Natural killer cell (primary cell): ENCODE measurements at regions not wholly inside any gene's neighbourhood (a gene's known extent, or its start where the extent isn't known, plus 50 kb on each side); places are given as distances from the start of the nearest gene placed in this dataset.

Experiments
- ATAC-seq, 3 donors: fragments of 150-1000 bp in 2 of 3; fragments of 200-7000 bp in 1 of 3; cut with Tn5 transposase; 1 replicate in 1 of 3; 2 replicates in 2 of 3; pipeline ENCODE4 v1.10.0; 2021; ENCODE audit warnings: mild to moderate bottlenecking in 2 of 3, moderate library complexity in 2 of 3
- DNase-seq, 2 donors: peaks; one replicate each; pipeline versions ENCODE4 v3.0.0 to v3.0.0-alpha.2; 2013 to 2021; ENCODE audit warnings: mixed read lengths in 1 of 2
- H3K27ac ChIP-seq: one replicate; pipeline ENCODE4 v1.5.1; 2013; ENCODE audit warnings: mild to moderate bottlenecking, low read length
- H3K27me3 ChIP-seq: one replicate; pipeline ENCODE4 v1.6.1; 2013; ENCODE audit warnings: low read length; ENCODE audit not compliant: control insufficient read depth, insufficient read depth
- H3K36me3 ChIP-seq: one replicate; pipeline ENCODE4 v1.6.1; 2013; ENCODE audit warnings: low read length; ENCODE audit not compliant: control insufficient read depth, insufficient read depth
- H3K4me1 ChIP-seq: one replicate; pipeline ENCODE4 v1.6.1; 2013; ENCODE audit warnings: low read length; ENCODE audit not compliant: control insufficient read depth, insufficient read depth
- H3K4me3 ChIP-seq: one replicate; pipeline ENCODE4 v1.5.1; 2013; ENCODE audit warnings: low read length
- H3K9me3 ChIP-seq: one replicate; pipeline ENCODE4 v1.6.1; 2013; ENCODE audit warnings: low read length; ENCODE audit not compliant: control insufficient read depth, insufficient read depth
- H3K27ac Mint-ChIP-seq, 2 donors: one replicate each; pipeline ENCODE4 v1.8.0; 2022; ENCODE audit warnings: mild to moderate bottlenecking in 2 of 2, mixed read lengths in 2 of 2, moderate library complexity in 1 of 2
- H3K27me3 Mint-ChIP-seq, 2 donors: one replicate each; pipeline ENCODE4 v1.8.0; 2022; ENCODE audit warnings: low read depth in 2 of 2, mixed read lengths in 2 of 2
- H3K36me3 Mint-ChIP-seq: one replicate; pipeline ENCODE4 v1.8.0; 2022; ENCODE audit warnings: mixed read lengths
- H3K4me1 Mint-ChIP-seq, 2 donors: one replicate each; pipeline ENCODE4 v1.8.0; 2022; ENCODE audit warnings: mixed read lengths in 2 of 2
- H3K4me3 Mint-ChIP-seq: one replicate; pipeline ENCODE4 v1.8.0; 2022; ENCODE audit warnings: mild to moderate bottlenecking, moderate library complexity, mixed read lengths
- H3K9me3 Mint-ChIP-seq, 2 donors: one replicate each; pipeline ENCODE4 v1.8.0; 2022; ENCODE audit warnings: mixed read lengths in 2 of 2
- WGBS: methylation state at CpG from one replicate; pipeline ENCODE4 v1.1.7; 2013; ENCODE audit warnings: missing lambda C conversion rate; ENCODE audit not compliant: insufficient coverage; 5-methylcytosine and 5-hydroxymethylcytosine counted together
- intact Hi-C: fragments of 100-400 bp; cut with micrococcal nuclease; formaldehyde crosslinking; loops from one replicate; pipeline ENCODE4 v1.14.2; 2022
- TF ChIP-seq, protein P1 (sequence below): fragments of 200-600 bp; IDR thresholded peaks from one replicate; pipeline ENCODE4 v1.8.0; 2022; ENCODE audit warnings: antibody characterized with exemption

DNA sequence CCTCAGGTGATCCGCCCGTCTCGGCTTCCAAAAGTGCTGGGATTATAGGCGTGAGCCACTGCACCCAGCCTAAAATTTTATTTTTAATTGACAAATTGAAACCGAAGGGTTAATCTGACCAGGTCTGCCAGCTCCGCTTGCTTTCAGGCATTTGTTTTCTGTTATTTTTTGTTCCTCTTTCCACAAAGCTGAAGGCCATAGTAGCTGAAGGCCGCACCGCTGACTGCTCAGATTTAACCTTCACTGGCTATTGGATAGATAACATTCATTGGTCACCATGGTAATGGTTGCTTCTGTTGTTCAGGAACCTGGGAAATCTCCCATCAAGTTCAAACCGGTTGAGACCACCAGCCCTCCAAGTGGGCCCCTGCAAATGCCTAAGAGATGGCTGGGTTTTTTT, 124.5 kb upstream of the USP29 start:
- Histone ChIP-seq H3K27ac (no peak overlapping the region), H3K4me1 (no peaks in the 10 kb centered on the region), H3K9me3 (peaks cover 22% of the 10 kb centered on the region), H3K4me3 (no peak overlapping the region), H3K27me3 (no peaks in the 10 kb centered on the region), H3K36me3 (no peaks in the 10 kb centered on the region)
- Mint-ChIP-seq H3K9me3 (peaks cover 13 to 25% of the 10 kb centered on the region in 2 donors), H3K27ac (no peak overlapping the region), H3K27me3 (no peaks in the 10 kb centered on the region), H3K4me1 (no peaks in the 10 kb centered on the region), H3K4me3 (no peak overlapping the region), H3K36me3 (peaks cover 14% of the 10 kb centered on the region)
- no peak for ATAC-seq
- TF ChIP-seq, protein P1, sequence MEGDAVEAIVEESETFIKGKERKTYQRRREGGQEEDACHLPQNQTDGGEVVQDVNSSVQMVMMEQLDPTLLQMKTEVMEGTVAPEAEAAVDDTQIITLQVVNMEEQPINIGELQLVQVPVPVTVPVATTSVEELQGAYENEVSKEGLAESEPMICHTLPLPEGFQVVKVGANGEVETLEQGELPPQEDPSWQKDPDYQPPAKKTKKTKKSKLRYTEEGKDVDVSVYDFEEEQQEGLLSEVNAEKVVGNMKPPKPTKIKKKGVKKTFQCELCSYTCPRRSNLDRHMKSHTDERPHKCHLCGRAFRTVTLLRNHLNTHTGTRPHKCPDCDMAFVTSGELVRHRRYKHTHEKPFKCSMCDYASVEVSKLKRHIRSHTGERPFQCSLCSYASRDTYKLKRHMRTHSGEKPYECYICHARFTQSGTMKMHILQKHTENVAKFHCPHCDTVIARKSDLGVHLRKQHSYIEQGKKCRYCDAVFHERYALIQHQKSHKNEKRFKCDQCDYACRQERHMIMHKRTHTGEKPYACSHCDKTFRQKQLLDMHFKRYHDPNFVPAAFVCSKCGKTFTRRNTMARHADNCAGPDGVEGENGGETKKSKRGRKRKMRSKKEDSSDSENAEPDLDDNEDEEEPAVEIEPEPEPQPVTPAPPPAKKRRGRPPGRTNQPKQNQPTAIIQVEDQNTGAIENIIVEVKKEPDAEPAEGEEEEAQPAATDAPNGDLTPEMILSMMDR, result no peak
- intact Hi-C loops, result no loop called here
- no peak for DNase-seq
- WGBS, result 60% methylated on average over 9 of the region's 9 CpGs

DNA sequence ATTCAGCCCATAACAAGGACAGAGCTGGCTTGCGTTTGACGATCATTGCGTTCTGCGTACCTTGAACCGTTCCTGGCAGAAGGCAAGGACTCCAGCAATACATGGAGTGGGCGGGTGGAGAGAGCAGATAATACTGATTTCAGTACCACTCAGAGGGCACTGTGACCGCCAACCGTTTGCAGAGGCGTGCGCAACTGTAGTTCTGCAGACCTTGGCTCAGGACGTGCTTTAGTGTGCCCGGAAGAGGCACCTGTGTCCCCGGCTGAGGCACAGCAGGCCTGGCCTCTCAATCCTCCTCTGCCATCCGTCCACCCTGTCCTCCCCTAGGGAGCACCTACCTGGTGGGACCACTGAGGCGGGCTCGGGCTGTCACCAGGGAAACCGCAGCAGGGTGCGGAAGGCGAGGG, 117.6 kb upstream of the USP29 start:
- Mint-ChIP-seq H3K27me3 (no peaks in the 10 kb centered on the region), H3K36me3 (no peaks in the 10 kb centered on the region), H3K4me1 (no peaks in the 10 kb centered on the region), H3K9me3 (peaks cover 0 to 14% of the 10 kb centered on the region in 2 donors), H3K27ac (no peak overlapping the region), H3K4me3 (no peak overlapping the region)
- H3K9me3 ChIP-seq, result peaks cover 20% of the 10 kb centered on the region
- no peaks in the 10 kb centered on the region for H3K36me3 ChIP-seq
- no peaks in the 10 kb centered on the region for H3K4me1 ChIP-seq
- no peak overlapping the region for H3K4me3 ChIP-seq
- intact Hi-C loops, result no loop called here
- TF ChIP-seq, protein P1, result no peak
- DNase-seq, result no peak
- no peak for ATAC-seq
- no peaks in the 10 kb centered on the region for H3K27me3 ChIP-seq
- 88% methylated on average over 19 of the region's 19 CpGs for WGBS
- no peak overlapping the region for H3K27ac ChIP-seq

DNA sequence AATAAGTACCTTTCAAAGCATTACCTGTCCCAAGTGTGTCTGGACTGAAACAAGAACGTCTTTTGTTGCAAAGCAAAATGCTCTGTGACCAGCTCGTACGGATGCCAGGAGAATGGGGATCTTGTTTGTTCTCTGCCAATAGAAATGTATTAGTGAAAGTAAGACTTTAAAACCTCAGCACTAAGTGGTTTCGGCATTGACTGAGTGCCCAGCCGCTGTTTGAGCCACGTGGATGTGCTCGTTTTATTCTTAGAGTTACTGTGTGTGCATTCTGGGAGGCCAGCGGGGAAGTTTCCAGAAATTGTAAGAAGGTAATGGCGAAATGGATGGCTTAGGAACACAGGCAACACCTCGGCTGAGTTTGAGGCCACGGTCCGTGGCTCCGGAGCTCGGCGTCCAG, 117.1 kb upstream of the USP29 start:
- Mint-ChIP-seq H3K27me3 (no peaks in the 10 kb centered on the region), H3K4me3 (no peak overlapping the region), H3K4me1 (no peaks in the 10 kb centered on the region), H3K36me3 (no peaks in the 10 kb centered on the region), H3K27ac (no peak overlapping the region), H3K9me3 (peaks cover 5 to 19% of the 10 kb centered on the region in 2 donors)
- no peaks in the 10 kb centered on the region for H3K36me3 ChIP-seq
- TF ChIP-seq, protein P1, result no peak
- H3K9me3 ChIP-seq, result peaks cover 24% of the 10 kb centered on the region
- intact Hi-C loops, result no loop called here
- DNase-seq (no peak), ATAC-seq (no peak)
- H3K27ac ChIP-seq, result no peak overlapping the region
- no peaks in the 10 kb centered on the region for H3K27me3 ChIP-seq
- H3K4me1 ChIP-seq, result no peaks in the 10 kb centered on the region
- WGBS, result 90% methylated on average over 15 of the region's 15 CpGs
- H3K4me3 ChIP-seq, result no peak overlapping the region

DNA sequence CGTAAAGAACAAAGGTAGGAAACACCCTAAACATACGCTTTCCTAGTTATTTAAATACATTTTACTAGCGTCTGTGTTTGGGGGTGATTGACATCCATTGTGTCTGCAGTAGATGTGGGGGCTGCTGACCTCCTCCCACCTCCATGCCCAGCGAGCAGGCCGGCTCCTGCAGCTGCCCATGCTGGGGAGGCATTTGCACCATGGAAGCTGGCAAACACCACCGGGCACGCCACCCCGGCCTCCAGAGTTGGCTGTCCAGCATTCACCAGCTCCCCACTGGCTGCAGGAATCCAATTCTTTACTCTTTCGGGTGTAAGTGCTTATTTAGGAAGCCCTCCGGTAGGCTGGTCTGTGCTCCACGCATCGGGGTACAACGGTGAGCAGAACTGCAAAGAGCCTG, 115.4 kb upstream of the USP29 start:
- DNase-seq (no peak), ATAC-seq (no peak)
- H3K27me3 Mint-ChIP-seq, result no peaks in the 10 kb centered on the region
- TF ChIP-seq, protein P1, result no peak
- intact Hi-C loops, result no loop called here
- Histone ChIP-seq H3K27ac (no peak overlapping the region), H3K4me3 (no peak overlapping the region), H3K9me3 (peaks cover 25% of the 10 kb centered on the region), H3K27me3 (no peaks in the 10 kb centered on the region), H3K36me3 (no peaks in the 10 kb centered on the region), H3K4me1 (no peaks in the 10 kb centered on the region)
- no peaks in the 10 kb centered on the region for H3K36me3 Mint-ChIP-seq
- WGBS, result 94% methylated on average over 10 of the region's 13 CpGs
- no peaks in the 10 kb centered on the region for H3K4me1 Mint-ChIP-seq
- H3K4me3 Mint-ChIP-seq, result no peak overlapping the region
- H3K9me3 Mint-ChIP-seq, result peaks cover 12 to 19% of the 10 kb centered on the region in 2 donors
- no peak overlapping the region for H3K27ac Mint-ChIP-seq
